GM12878 (cell line): ENCODE measurements at regions not wholly inside any gene's neighbourhood (a gene's known extent, or its start where the extent isn't known, plus 50 kb on each side); places are given as distances from the start of the nearest gene placed in this dataset.

Source experiments
- ATAC-seq: fragments of 200-7000 bp; cut with Tn5 transposase; 3 replicates; pipeline ENCODE4 v1.9.1; 2020; ENCODE audit warnings: mild to moderate bottlenecking, moderate library complexity
- BruUV-seq: library from RNA; stranded (reverse); fragments of 400-500 nt; replicated peaks from 2 replicates; lab custom pipeline; 2021; lab: Mats Ljungman, UMichigan
- CTCF ChIA-PET: fragments of 300-600 bp; sonication (Branson Sonifier 250); formaldehyde crosslinking; extraction: SDS; loops from one replicate; lab custom pipeline; 2021; ENCODE audit warnings: inconsistent platforms; lab: Yijun Ruan, JAX
- POLR2A ChIA-PET: fragments of 350-600 bp; formaldehyde crosslinking; extraction: SDS; loops from one replicate; lab custom pipeline; 2021; ENCODE audit warnings: inconsistent platforms; lab: Charles Lee
- RAD21 ChIA-PET: fragments of 300-600 bp; sonication (Branson Sonifier 250); formaldehyde crosslinking; loops from one replicate; lab custom pipeline; 2023; ENCODE audit warnings: antibody characterized with exemption; ENCODE audit not compliant: unreplicated experiment; lab: Charles Lee
- SMC1A ChIA-PET: fragments of 300-600 bp; sonication (Branson Sonifier 250); formaldehyde crosslinking; loops from one replicate; lab custom pipeline; 2023; ENCODE audit not compliant: unreplicated experiment, uncharacterized antibody; lab: Charles Lee
- DNase-seq: peaks from one replicate; pipeline ENCODE4 v3.0.0-alpha.2; 2011; ENCODE audit warnings: low read depth, low spot score
- FAIRE-seq: peaks from 3 replicates; lab custom pipeline; 2011; peaks lifted over from hg19 to GRCh38; lab: Jason Lieb, UNC
- H2AFZ ChIP-seq: 2 replicates; pipeline ENCODE4 v1.6.0; 2011; ENCODE audit warnings: low read depth, low read length, control low read depth; ENCODE audit not compliant: control insufficient read depth
- H3K27ac ChIP-seq: 2 replicates; pipeline ENCODE4 v1.5.1; 2011; ENCODE audit warnings: control low read depth; ENCODE audit not compliant: control insufficient read depth, insufficient read depth
- H3K27me3 ChIP-seq, 2 experiments: replicated peaks in 1 of 2; 2 replicates each; pipeline versions ENCODE4 v1.6.0 to v1.6.1; 2011; ENCODE audit warnings: low read length in 1 of 2; ENCODE audit not compliant: control insufficient read depth in 2 of 2, insufficient read depth in 2 of 2
- H3K36me3 ChIP-seq, 2 experiments: 2 replicates each; pipeline ENCODE4 v1.5.1; 2011; ENCODE audit warnings: low read length in 1 of 2; ENCODE audit not compliant: control insufficient read depth in 2 of 2, insufficient read depth in 2 of 2
- H3K4me1 ChIP-seq: 2 replicates; pipeline ENCODE4 v1.6.1; 2011; ENCODE audit warnings: mild to moderate bottlenecking, low read length, moderate library complexity, mixed read lengths; ENCODE audit not compliant: control insufficient read depth, insufficient read depth
- H3K4me2 ChIP-seq: 2 replicates; pipeline ENCODE4 v1.6.0; 2011; ENCODE audit warnings: control low read depth; ENCODE audit not compliant: control insufficient read depth, insufficient read depth
- H3K4me3 ChIP-seq: fragments of 200-600 bp; sonication (generic); 2 replicates; pipeline ENCODE4 v1.5.1; 2016
- H3K79me2 ChIP-seq: 2 replicates; pipeline ENCODE4 v1.6.0; 2011; ENCODE audit warnings: low read length; ENCODE audit not compliant: control insufficient read depth, insufficient read depth
- H3K9ac ChIP-seq: 2 replicates; pipeline ENCODE4 v1.8.0; 2011; ENCODE audit warnings: low read length, control low read depth, mixed read lengths; ENCODE audit not compliant: control insufficient read depth, insufficient read depth
- H3K9me3 ChIP-seq: replicated peaks from 3 replicates; pipeline ENCODE4 v1.5.1; 2011; ENCODE audit warnings: mild to moderate bottlenecking, low read length; ENCODE audit not compliant: control insufficient read depth, insufficient read depth
- H4K20me1 ChIP-seq: 2 replicates; pipeline ENCODE4 v1.6.0; 2011; ENCODE audit not compliant: control insufficient read depth, insufficient read depth
- BCLAF1 ChIP-seq: fragments of 450-650 bp; IDR thresholded peaks from 2 replicates; pipeline ENCODE4 v1.6.1; 2017; ENCODE audit warnings: antibody characterized with exemption, mild to moderate bottlenecking, moderate library complexity
- CBX3 ChIP-seq: fragments of 200-600 bp; sonication (generic); IDR thresholded peaks from 2 replicates; pipeline ENCODE4 v1.6.1; 2016; ENCODE audit warnings: low read depth, borderline replicate concordance
- CHD1 ChIP-seq: IDR thresholded peaks from 2 replicates; pipeline ENCODE4 v1.6.1; 2012; ENCODE audit warnings: low read depth, low read length, improper control_type of control experiment
- MLLT1 ChIP-seq: fragments of 450-650 bp; IDR thresholded peaks from 2 replicates; pipeline ENCODE4 v1.6.1; 2016; ENCODE audit warnings: mild to moderate bottlenecking
- RB1 ChIP-seq: fragments of 450-650 bp; formaldehyde crosslinking; IDR thresholded peaks from 2 replicates; pipeline ENCODE4 v1.6.1; 2017; ENCODE audit warnings: mild to moderate bottlenecking, borderline replicate concordance
- ZBTB40 ChIP-seq: fragments of 450-650 bp; IDR thresholded peaks from 2 replicates; pipeline ENCODE4 v1.6.1; 2016; ENCODE audit warnings: mild to moderate bottlenecking, moderate library complexity, borderline replicate concordance
- ZNF207 ChIP-seq: fragments of 450-650 bp; IDR thresholded peaks from 2 replicates; pipeline ENCODE4 v1.6.1; 2014; ENCODE audit warnings: antibody characterized with exemption, mild to moderate bottlenecking, borderline replicate concordance
- WGBS: methylation state at CpG from one replicate; pipeline ENCODE4 v1.1.6; 2016; ENCODE audit warnings: low lambda C conversion rate; ENCODE audit not compliant: insufficient replicate concordance, insufficient coverage; ENCODE audit errors: missing lambda C conversion rate; 5-methylcytosine and 5-hydroxymethylcytosine counted together
- in situ Hi-C: fragments of 300-500 bp; cut with MboI; formaldehyde crosslinking; loops from 9 replicates; pipeline ENCODE4 v1.14.3; 2018; ENCODE audit warnings: mixed read lengths
- intact Hi-C: fragments of 100-400 bp; cut with micrococcal nuclease; formaldehyde crosslinking; loops from one replicate; pipeline ENCODE4 v1.14.2; 2022; ENCODE audit not compliant: unreplicated experiment
- TF ChIP-seq, protein P1 (sequence below): IDR thresholded peaks from 2 replicates; pipeline ENCODE4 v1.6.1; 2012; ENCODE audit warnings: improper control_type of control experiment, low read depth, low read length; ENCODE audit not compliant: insufficient replicate concordance

DNA sequence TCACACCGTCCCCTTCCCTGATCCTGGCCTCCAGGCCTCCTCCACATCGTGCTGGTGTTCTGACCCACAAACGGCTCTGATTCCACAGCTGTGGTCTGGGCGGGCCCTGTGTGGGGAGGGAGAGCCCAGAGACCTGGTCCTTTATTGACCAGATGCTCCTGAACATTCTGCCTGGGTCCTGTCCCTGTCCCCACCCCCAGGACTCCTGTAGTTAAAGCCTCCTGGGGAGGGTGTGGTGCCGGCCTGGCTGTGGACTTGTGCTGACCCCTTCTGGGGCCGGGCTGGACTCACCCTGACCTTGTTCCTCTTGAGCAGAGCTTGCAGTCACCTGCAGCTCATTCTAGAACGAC lies 128.7 kb downstream of the CTTN start:
- Histone ChIP-seq H3K79me2 (no peaks in the 10 kb centered on the region), H4K20me1 (no peaks in the 10 kb centered on the region), H3K9ac (no peak overlapping the region), H3K4me3 (no peak overlapping the region), H2AFZ (no peak overlapping the region), H3K9me3 (no peaks in the 10 kb centered on the region; the same call in 2 of the 3 replicates), H3K27me3 (no peaks in the 10 kb centered on the region; a peak in 1 of 4 replicates), H3K27ac (no peak overlapping the region), H3K36me3 (no peaks in the 10 kb centered on the region), H3K4me1 (no peaks in the 10 kb centered on the region), H3K4me2 (no peak overlapping the region)
- no peak for FAIRE-seq
- no TSS peak for BruUV-seq
- intact Hi-C loops (no loop called here), in situ Hi-C loops (no loop called here)
- DNase-seq: no peak
- no peak for TF ChIP-seq ZBTB40
- TF ChIP-seq CHD1: no peak
- no peak for TF ChIP-seq CBX3
- TF ChIP-seq, protein P1, sequence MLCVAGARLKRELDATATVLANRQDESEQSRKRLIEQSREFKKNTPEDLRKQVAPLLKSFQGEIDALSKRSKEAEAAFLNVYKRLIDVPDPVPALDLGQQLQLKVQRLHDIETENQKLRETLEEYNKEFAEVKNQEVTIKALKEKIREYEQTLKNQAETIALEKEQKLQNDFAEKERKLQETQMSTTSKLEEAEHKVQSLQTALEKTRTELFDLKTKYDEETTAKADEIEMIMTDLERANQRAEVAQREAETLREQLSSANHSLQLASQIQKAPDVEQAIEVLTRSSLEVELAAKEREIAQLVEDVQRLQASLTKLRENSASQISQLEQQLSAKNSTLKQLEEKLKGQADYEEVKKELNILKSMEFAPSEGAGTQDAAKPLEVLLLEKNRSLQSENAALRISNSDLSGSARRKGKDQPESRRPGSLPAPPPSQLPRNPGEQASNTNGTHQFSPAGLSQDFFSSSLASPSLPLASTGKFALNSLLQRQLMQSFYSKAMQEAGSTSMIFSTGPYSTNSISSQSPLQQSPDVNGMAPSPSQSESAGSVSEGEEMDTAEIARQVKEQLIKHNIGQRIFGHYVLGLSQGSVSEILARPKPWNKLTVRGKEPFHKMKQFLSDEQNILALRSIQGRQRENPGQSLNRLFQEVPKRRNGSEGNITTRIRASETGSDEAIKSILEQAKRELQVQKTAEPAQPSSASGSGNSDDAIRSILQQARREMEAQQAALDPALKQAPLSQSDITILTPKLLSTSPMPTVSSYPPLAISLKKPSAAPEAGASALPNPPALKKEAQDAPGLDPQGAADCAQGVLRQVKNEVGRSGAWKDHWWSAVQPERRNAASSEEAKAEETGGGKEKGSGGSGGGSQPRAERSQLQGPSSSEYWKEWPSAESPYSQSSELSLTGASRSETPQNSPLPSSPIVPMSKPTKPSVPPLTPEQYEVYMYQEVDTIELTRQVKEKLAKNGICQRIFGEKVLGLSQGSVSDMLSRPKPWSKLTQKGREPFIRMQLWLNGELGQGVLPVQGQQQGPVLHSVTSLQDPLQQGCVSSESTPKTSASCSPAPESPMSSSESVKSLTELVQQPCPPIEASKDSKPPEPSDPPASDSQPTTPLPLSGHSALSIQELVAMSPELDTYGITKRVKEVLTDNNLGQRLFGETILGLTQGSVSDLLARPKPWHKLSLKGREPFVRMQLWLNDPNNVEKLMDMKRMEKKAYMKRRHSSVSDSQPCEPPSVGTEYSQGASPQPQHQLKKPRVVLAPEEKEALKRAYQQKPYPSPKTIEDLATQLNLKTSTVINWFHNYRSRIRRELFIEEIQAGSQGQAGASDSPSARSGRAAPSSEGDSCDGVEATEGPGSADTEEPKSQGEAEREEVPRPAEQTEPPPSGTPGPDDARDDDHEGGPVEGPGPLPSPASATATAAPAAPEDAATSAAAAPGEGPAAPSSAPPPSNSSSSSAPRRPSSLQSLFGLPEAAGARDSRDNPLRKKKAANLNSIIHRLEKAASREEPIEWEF: no peak
- TF ChIP-seq ZNF207: no peak
- TF ChIP-seq BCLAF1: no peak
- no peak for TF ChIP-seq RB1
- no peak for TF ChIP-seq MLLT1
- ChIA-PET SMC1A (no interaction called here), POLR2A (no interaction called here), RAD21 (no interaction called here), CTCF (no interaction called here)
- ATAC-seq: no peak
- WGBS: 4% methylated on average over 7 of the region's 7 CpGs
